ENCODE measurements at regions not wholly inside any gene's neighbourhood (a gene's known extent, or its start where the extent isn't known, plus 50 kb on each side); places are given as distances from the start of the nearest gene placed in this dataset.

- TF ChIP-seq CTCF (IDR thresholded peaks at IDR 0.05) (no peak), POLR2AphosphoS5 (IDR thresholded peaks at IDR 0.05; ENCODE audit: insufficient read depth in 1 of 2, low read depth in 1 of 2) (no peak)
These were observed 207.9 kb downstream of the BTG1 start for GRCh38 chr12:91937706-91938105.
